ENCODE measurements at regions not wholly inside any gene's neighbourhood (a gene's known extent, or its start where the extent isn't known, plus 50 kb on each side); places are given as distances from the start of the nearest gene placed in this dataset.

DNA sequence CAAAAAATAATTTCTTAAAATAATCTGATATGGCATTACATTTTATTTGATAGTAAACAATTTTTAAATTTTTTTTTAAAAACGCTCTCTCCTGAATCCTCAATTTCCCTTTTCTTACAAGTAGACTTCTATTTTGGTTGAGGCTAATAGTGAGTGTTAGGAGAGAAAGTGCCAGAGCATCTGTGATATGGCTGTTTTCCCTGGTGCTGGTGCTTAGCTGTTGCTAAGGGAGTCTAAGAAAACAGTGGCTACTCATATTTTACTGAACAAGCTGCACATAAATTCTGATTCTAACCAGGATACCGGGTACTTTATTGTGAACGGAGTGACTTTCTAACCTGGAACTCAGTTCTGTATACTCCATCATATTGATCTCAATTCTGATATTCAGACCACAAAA lies 311.1 kb upstream of the KIAA1217 start:
- no peak for DNase-seq

DNA sequence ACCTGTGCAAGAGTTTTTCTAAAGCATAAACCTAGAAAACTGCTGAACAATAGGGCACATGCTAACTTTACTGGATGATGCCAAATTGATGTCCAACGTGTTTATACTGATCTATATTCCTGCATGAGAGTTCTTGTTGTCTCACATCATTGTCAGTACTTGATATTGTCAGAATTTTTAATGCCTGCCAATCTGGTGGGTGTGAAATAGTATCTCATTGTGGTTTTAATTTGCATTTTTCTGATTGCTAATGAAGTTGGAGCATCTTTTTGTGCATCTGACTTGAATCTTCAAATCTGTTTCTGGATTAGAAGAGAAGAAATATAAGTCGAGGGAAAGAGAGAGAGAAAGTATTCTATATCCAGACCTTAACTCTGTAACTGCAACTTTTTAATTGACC lies 309.8 kb upstream of the KIAA1217 start:
- intact Hi-C loops (cut with DNase I, micrococcal nuclease) = no loop called here

More for the DNA sequence above, 311.1 kb upstream of the KIAA1217 start:
- no peaks in the 10 kb centered on the region for H3K36me3 ChIP-seq (ENCODE audit: insufficient read depth, low read length)
- H3K27ac ChIP-seq (ENCODE audit: low read depth in 1 of 2, low read length in 2 of 2) = no peak overlapping the region
- ChIA-PET CTCF (no interaction called here), POLR2A (no interaction called here)
- H3K4me3 ChIP-seq (ENCODE audit: low read length) = no peak overlapping the region
- H3K9me3 ChIP-seq (ENCODE audit: control insufficient read depth in 1 of 2, insufficient read depth in 1 of 2, low read length in 2 of 2) = no peaks in the 10 kb centered on the region
- Mint-ChIP-seq H3K9me3 (peaks cover 3% of the 10 kb centered on the region), H3K27me3 (no peaks in the 10 kb centered on the region), H3K27ac (no peak overlapping the region), H3K36me3 (ENCODE audit: low read depth) (no peaks in the 10 kb centered on the region), H3K4me1 (ENCODE audit: low read depth) (no peaks in the 10 kb centered on the region), H3K4me3 (no peak overlapping the region)
- H3K4me1 ChIP-seq (ENCODE audit: insufficient read depth, low read length) = no peaks in the 10 kb centered on the region
- H3K27me3 ChIP-seq (ENCODE audit: control insufficient read depth in 1 of 2, insufficient read depth in 2 of 2, low read length in 2 of 2) = no peaks in the 10 kb centered on the region
- ATAC-seq (ENCODE audit: poor library complexity) = no peak
- intact Hi-C loops (cut with DNase I, micrococcal nuclease) = no loop called here
- TF ChIP-seq, protein P1, sequence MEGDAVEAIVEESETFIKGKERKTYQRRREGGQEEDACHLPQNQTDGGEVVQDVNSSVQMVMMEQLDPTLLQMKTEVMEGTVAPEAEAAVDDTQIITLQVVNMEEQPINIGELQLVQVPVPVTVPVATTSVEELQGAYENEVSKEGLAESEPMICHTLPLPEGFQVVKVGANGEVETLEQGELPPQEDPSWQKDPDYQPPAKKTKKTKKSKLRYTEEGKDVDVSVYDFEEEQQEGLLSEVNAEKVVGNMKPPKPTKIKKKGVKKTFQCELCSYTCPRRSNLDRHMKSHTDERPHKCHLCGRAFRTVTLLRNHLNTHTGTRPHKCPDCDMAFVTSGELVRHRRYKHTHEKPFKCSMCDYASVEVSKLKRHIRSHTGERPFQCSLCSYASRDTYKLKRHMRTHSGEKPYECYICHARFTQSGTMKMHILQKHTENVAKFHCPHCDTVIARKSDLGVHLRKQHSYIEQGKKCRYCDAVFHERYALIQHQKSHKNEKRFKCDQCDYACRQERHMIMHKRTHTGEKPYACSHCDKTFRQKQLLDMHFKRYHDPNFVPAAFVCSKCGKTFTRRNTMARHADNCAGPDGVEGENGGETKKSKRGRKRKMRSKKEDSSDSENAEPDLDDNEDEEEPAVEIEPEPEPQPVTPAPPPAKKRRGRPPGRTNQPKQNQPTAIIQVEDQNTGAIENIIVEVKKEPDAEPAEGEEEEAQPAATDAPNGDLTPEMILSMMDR (IDR thresholded peaks at IDR 0.05) = no peak

DNA sequence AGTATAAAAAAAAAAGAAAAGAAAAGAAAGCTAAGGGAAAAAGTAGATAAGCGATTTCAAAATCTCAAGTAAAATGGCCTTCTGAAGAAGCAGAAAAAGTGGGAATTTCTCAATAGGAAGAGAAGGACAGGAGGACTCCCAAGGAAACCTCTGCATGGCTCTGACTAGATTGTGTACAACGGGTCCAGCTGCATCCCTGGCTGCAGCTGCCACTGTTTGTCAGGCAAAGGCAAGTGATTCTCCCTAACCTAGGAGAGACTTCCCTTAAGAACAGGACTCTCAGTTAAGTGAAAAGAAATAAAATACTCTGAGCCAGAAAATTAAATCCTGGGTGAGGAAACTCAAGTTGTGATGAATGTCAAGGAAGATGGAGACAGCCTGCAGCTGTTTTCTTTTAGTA lies 298.6 kb upstream of the KIAA1217 start:
- Mint-ChIP-seq H3K4me3 (no peak overlapping the region), H3K36me3 (ENCODE audit: low read depth) (no peaks in the 10 kb centered on the region), H3K4me1 (ENCODE audit: low read depth) (no peaks in the 10 kb centered on the region), H3K27me3 (no peaks in the 10 kb centered on the region), H3K9me3 (no peaks in the 10 kb centered on the region), H3K27ac (no peak overlapping the region)
- intact Hi-C loops (cut with DNase I, micrococcal nuclease) = no loop called here
- H3K4me1 ChIP-seq (ENCODE audit: insufficient read depth, low read length) = no peaks in the 10 kb centered on the region
- DNase-seq (no peak), ATAC-seq (ENCODE audit: poor library complexity) (no peak)
- no peak overlapping the region for H3K27ac ChIP-seq (ENCODE audit: low read depth in 1 of 2, low read length in 2 of 2)
- no peak overlapping the region for H3K4me3 ChIP-seq (ENCODE audit: low read length)
- POLR2A ChIA-PET = no interaction called here
- CTCF ChIA-PET = no interaction called here
- no peaks in the 10 kb centered on the region for H3K27me3 ChIP-seq (ENCODE audit: control insufficient read depth in 1 of 2, insufficient read depth in 2 of 2, low read length in 2 of 2)
- no peaks in the 10 kb centered on the region for H3K36me3 ChIP-seq (ENCODE audit: insufficient read depth, low read length)
- peaks cover 0 to 1% of the 10 kb centered on the region in 2 experiments for H3K9me3 ChIP-seq (ENCODE audit: control insufficient read depth in 1 of 2, insufficient read depth in 1 of 2, low read length in 2 of 2)
- TF ChIP-seq, protein P1 (IDR thresholded peaks at IDR 0.05) = no peak

More for the DNA sequence above, 309.8 kb upstream of the KIAA1217 start:
- DNase-seq (no peak), ATAC-seq (ENCODE audit: poor library complexity) (no peak)
- Histone ChIP-seq H3K4me1 (ENCODE audit: insufficient read depth, low read length) (no peaks in the 10 kb centered on the region), H3K27ac (ENCODE audit: low read depth in 1 of 2, low read length in 2 of 2) (no peak overlapping the region), H3K36me3 (ENCODE audit: insufficient read depth, low read length) (no peaks in the 10 kb centered on the region), H3K9me3 (ENCODE audit: control insufficient read depth in 1 of 2, insufficient read depth in 1 of 2, low read length in 2 of 2) (no peaks in the 10 kb centered on the region), H3K4me3 (ENCODE audit: low read length) (no peak overlapping the region), H3K27me3 (ENCODE audit: control insufficient read depth in 1 of 2, insufficient read depth in 2 of 2, low read length in 2 of 2) (no peaks in the 10 kb centered on the region)
- TF ChIP-seq, protein P1 (IDR thresholded peaks at IDR 0.05) = no peak
- no peaks in the 10 kb centered on the region for H3K27me3 Mint-ChIP-seq
- CTCF ChIA-PET = no interaction called here
- H3K27ac Mint-ChIP-seq = no peak overlapping the region
- H3K9me3 Mint-ChIP-seq = peaks cover 3% of the 10 kb centered on the region
- POLR2A ChIA-PET = no interaction called here
- no peak overlapping the region for H3K4me3 Mint-ChIP-seq
- H3K36me3 Mint-ChIP-seq (ENCODE audit: low read depth) = no peaks in the 10 kb centered on the region
- H3K4me1 Mint-ChIP-seq (ENCODE audit: low read depth) = no peaks in the 10 kb centered on the region

All from CD4-positive, alpha-beta T cell (primary cell).